HepG2 (cell line): ENCODE measurements at regions not wholly inside any gene's neighbourhood (a gene's known extent, or its start where the extent isn't known, plus 50 kb on each side); places are given as distances from the start of the nearest gene placed in this dataset.

Experiments
- ATAC-seq: fragments of 200-7000 bp; cut with Tn5 transposase; 3 replicates; pipeline ENCODE4 v1.9.1; 2020; ENCODE audit warnings: mild to moderate bottlenecking, moderate library complexity
- BruUV-seq: library from RNA; stranded (reverse); fragments of 400-500 nt; replicated peaks from 2 replicates; lab custom pipeline; 2021; lab: Mats Ljungman, UMichigan
- CTCF ChIA-PET: fragments of 300-600 bp; formaldehyde crosslinking; extraction: SDS; loops from one replicate; lab custom pipeline; 2021; ENCODE audit warnings: low total read pairs, inconsistent platforms, low intra/inter-chr PET ratio; lab: Yijun Ruan, JAX
- POLR2A ChIA-PET: fragments of 350-600 bp; sonication (Branson Sonifier 250); formaldehyde crosslinking; loops from one replicate; lab custom pipeline; 2020; ENCODE audit warnings: antibody characterized with exemption, inconsistent platforms; lab: Yijun Ruan, JAX
- DNase-seq: peaks from one replicate; pipeline ENCODE4 v3.0.0-alpha.2; 2015; ENCODE audit warnings: low spot score
- FAIRE-seq: peaks from 3 replicates; lab custom pipeline; 2011; peaks lifted over from hg19 to GRCh38; lab: Jason Lieb, UNC
- H2AFZ ChIP-seq: one replicate; pipeline ENCODE4 v1.6.1; 2011; ENCODE audit warnings: low read length, inconsistent platforms
- H3K27ac ChIP-seq: fragments of 300-600 bp; 3 replicates; pipeline ENCODE4 v1.8.0; 2011; ENCODE audit warnings: mixed run types, mild to moderate bottlenecking, mixed read lengths, low read length, inconsistent platforms; ENCODE audit not compliant: insufficient read depth; ENCODE audit errors: extremely low read length
- H3K27me3 ChIP-seq, 2 experiments: fragments of 200-600 bp in 1 of 2; 2 replicates in 1 of 2; 3 replicates in 1 of 2; pipeline versions ENCODE4 v1.6.0 to v1.8.0; 2011; ENCODE audit warnings: low read length in 2 of 2, mild to moderate bottlenecking in 2 of 2, moderate library complexity in 2 of 2, inconsistent platforms in 1 of 2; ENCODE audit not compliant: insufficient read depth in 2 of 2, control insufficient read depth in 1 of 2
- H3K36me3 ChIP-seq, 2 experiments: fragments of 200-600 bp in 1 of 2; replicated peaks in 1 of 2; 2 replicates in 1 of 2; 3 replicates in 1 of 2; pipeline versions ENCODE4 v1.5.1 to v1.8.0; 2011; ENCODE audit warnings: low read length in 2 of 2, inconsistent platforms in 1 of 2; ENCODE audit not compliant: insufficient read depth in 2 of 2, control insufficient read depth in 1 of 2
- H3K4me1 ChIP-seq: 2 replicates; pipeline ENCODE4 v1.5.1; 2012; ENCODE audit warnings: low read length, inconsistent platforms; ENCODE audit not compliant: insufficient read depth
- H3K4me2 ChIP-seq: 2 replicates; pipeline ENCODE4 v1.6.0; 2011; ENCODE audit warnings: low read depth, low read length, inconsistent platforms
- H3K4me3 ChIP-seq, 3 experiments: fragments of 200-600 bp in 1 of 3; sonication (generic), shearing (Covaris generic) in 1 of 3; replicated peaks in 1 of 3; 2 replicates each; pipeline ENCODE4 v1.5.1; 2011 to 2016; ENCODE audit warnings: low read length in 3 of 3, inconsistent platforms in 2 of 3, low read depth in 2 of 3, mild to moderate bottlenecking in 2 of 3, control low read depth in 1 of 3, mixed read lengths in 1 of 3; ENCODE audit not compliant: insufficient read depth in 1 of 3
- H3K79me2 ChIP-seq: one replicate; pipeline ENCODE4 v1.6.1; 2011; ENCODE audit warnings: low read length, inconsistent platforms; ENCODE audit not compliant: insufficient read depth
- H3K9ac ChIP-seq: 2 replicates; pipeline ENCODE4 v1.6.0; 2011; ENCODE audit warnings: mild to moderate bottlenecking, low read depth, low read length, inconsistent platforms; ENCODE audit not compliant: insufficient read depth
- H3K9me3 ChIP-seq: 2 replicates; pipeline ENCODE4 v1.5.1; 2012; ENCODE audit warnings: mild to moderate bottlenecking, low read length
- H4K20me1 ChIP-seq: 2 replicates; pipeline ENCODE4 v1.6.0; 2011; ENCODE audit warnings: inconsistent platforms, mild to moderate bottlenecking, low read length, moderate library complexity; ENCODE audit not compliant: insufficient read depth
- ARNT ChIP-seq: fragments of 450-650 bp; IDR thresholded peaks from 2 replicates; pipeline ENCODE4 v1.6.1; 2017
- CBX5 ChIP-seq: sonication (generic); formaldehyde crosslinking; IDR thresholded peaks from 2 replicates; pipeline ENCODE4 v1.4.0; 2020; ENCODE audit warnings: missing genetic modification reagents, borderline replicate concordance
- CCDC6 ChIP-seq: sonication (generic); formaldehyde crosslinking; IDR thresholded peaks from 2 replicates; pipeline ENCODE4 v1.8.1; 2022; ENCODE audit warnings: mild to moderate bottlenecking, missing genetic modification reagents, moderate library complexity
- CEBPB ChIP-seq: IDR thresholded peaks from 2 replicates; pipeline ENCODE4 v1.6.1; 2011; ENCODE audit warnings: low read depth, low read length, improper control_type of control experiment, borderline replicate concordance
- GMEB1 ChIP-seq: sonication (generic); formaldehyde crosslinking; IDR thresholded peaks from 2 replicates; pipeline ENCODE4 v1.5.1; 2020; ENCODE audit warnings: missing genetic modification reagents, mild to moderate bottlenecking, borderline replicate concordance
- HIVEP1 ChIP-seq: sonication (generic); formaldehyde crosslinking; IDR thresholded peaks from 2 replicates; pipeline ENCODE4 v1.4.0; 2020; ENCODE audit warnings: mild to moderate bottlenecking, missing genetic modification reagents
- MXD1 ChIP-seq: sonication (generic); formaldehyde crosslinking; IDR thresholded peaks from 2 replicates; pipeline ENCODE4 v1.4.0; 2020; ENCODE audit warnings: mild to moderate bottlenecking, missing genetic modification reagents
- PBX2 ChIP-seq: IDR thresholded peaks from 2 replicates; pipeline ENCODE4 v1.6.1; 2016; ENCODE audit warnings: control low read depth
- PHF21A ChIP-seq: sonication (generic); formaldehyde crosslinking; IDR thresholded peaks from 2 replicates; pipeline ENCODE4 v1.5.0; 2020; ENCODE audit warnings: mild to moderate bottlenecking, missing genetic modification reagents
- RBAK ChIP-seq: sonication (generic); formaldehyde crosslinking; IDR thresholded peaks from 2 replicates; pipeline ENCODE4 v1.5.1; 2020; ENCODE audit warnings: mild to moderate bottlenecking, missing genetic modification reagents
- SP4 ChIP-seq: sonication (generic); formaldehyde crosslinking; IDR thresholded peaks from 2 replicates; pipeline ENCODE4 v1.8.1; 2023; ENCODE audit warnings: mild to moderate bottlenecking, missing genetic modification reagents
- SRSF4 ChIP-seq: fragments of 200-400 bp; formaldehyde crosslinking; IDR thresholded peaks from one replicate; pipeline ENCODE4 v1.6.1; 2018; ENCODE audit warnings: mild to moderate bottlenecking, low read depth, low read length, moderate library complexity; ENCODE audit not compliant: poor library complexity, severe bottlenecking
- TEF ChIP-seq: sonication (generic); formaldehyde crosslinking; IDR thresholded peaks from 2 replicates; pipeline ENCODE4 v1.5.0; 2020; ENCODE audit warnings: missing genetic modification reagents
- THAP8 ChIP-seq: sonication (generic); formaldehyde crosslinking; IDR thresholded peaks from 2 replicates; pipeline ENCODE4 v1.5.1; 2020; ENCODE audit warnings: missing genetic modification reagents, mild to moderate bottlenecking, borderline replicate concordance
- ZNF451 ChIP-seq: sonication (generic); formaldehyde crosslinking; IDR thresholded peaks from 2 replicates; pipeline ENCODE4 v1.5.0; 2020; ENCODE audit warnings: mild to moderate bottlenecking, missing genetic modification reagents
- ZNF678 ChIP-seq: sonication (generic); formaldehyde crosslinking; IDR thresholded peaks from 2 replicates; pipeline ENCODE4 v1.4.0; 2020; ENCODE audit warnings: mild to moderate bottlenecking, missing genetic modification reagents
- WGBS: methylation state at CpG from one replicate; pipeline ENCODE4 v1.1.6; 2017; ENCODE audit warnings: low lambda C conversion rate; 5-methylcytosine and 5-hydroxymethylcytosine counted together
- in situ Hi-C: cut with HindIII; loops from 2 replicates; pipeline ENCODE4 v1.10.0; 2017; ENCODE audit warnings: low pct_unique_long_range_greater_than_20kb; ENCODE audit not compliant: extremely low pct_ligation_motif_present
- intact Hi-C: fragments of 100-400 bp; cut with micrococcal nuclease; formaldehyde crosslinking; loops from one replicate; pipeline ENCODE4 v1.10.0; 2022; ENCODE audit not compliant: unreplicated experiment

GRCh38 chr2:107364361-107364950 is 462.2 kb upstream of the RGPD4 start:
- Histone ChIP-seq H3K27me3 (no peaks in the 10 kb centered on the region), H3K4me1 (no peaks in the 10 kb centered on the region), H3K36me3 (no peaks in the 10 kb centered on the region), H3K4me3 (no peak overlapping the region), H3K27ac (no peak overlapping the region), H3K9me3 (peaks cover 7% of the 10 kb centered on the region), H3K79me2 (no peaks in the 10 kb centered on the region), H3K9ac (no peak overlapping the region), H2AFZ (no peak overlapping the region), H4K20me1 (no peaks in the 10 kb centered on the region), H3K4me2 (no peak overlapping the region)
- POLR2A ChIA-PET = no interaction called here
- intact Hi-C loops = no loop called here
- no peak for FAIRE-seq
- no peak for ATAC-seq
- TF ChIP-seq HIVEP1 (CRISPR knock-in tag) (no peak), PHF21A (CRISPR knock-in tag) (no peak), CCDC6 (CRISPR knock-in tag) (no peak), CBX5 (CRISPR knock-in tag) (no peak), MXD1 (CRISPR knock-in tag) (no peak), SP4 (CRISPR knock-in tag) (no peak), RBAK (CRISPR knock-in tag) (no peak), CEBPB (peak; percentile 54; the same call in 1 of the 2 replicates)
- in situ Hi-C loops = no loop called here
- WGBS = 21% methylated on average over 4 of the region's 4 CpGs
- DNase-seq = no peak
- BruUV-seq = no TSS peak
- CTCF ChIA-PET = no interaction called here

- no peak for FAIRE-seq
- Histone ChIP-seq H3K9ac (no peak overlapping the region), H3K27me3 (no peaks in the 10 kb centered on the region), H3K9me3 (peaks cover 26% of the 10 kb centered on the region), H3K27ac (no peak overlapping the region), H2AFZ (no peak overlapping the region), H3K4me1 (no peaks in the 10 kb centered on the region), H3K36me3 (no peaks in the 10 kb centered on the region), H3K79me2 (no peaks in the 10 kb centered on the region), H4K20me1 (no peaks in the 10 kb centered on the region), H3K4me3 (no peak overlapping the region), H3K4me2 (no peak overlapping the region)
- WGBS = under 1% methylated on average over 4 of the region's 4 CpGs
- BruUV-seq = no TSS peak
- DNase-seq = no peak
- ATAC-seq = no peak
- intact Hi-C loops (no loop called here), in situ Hi-C loops (no loop called here)
- CTCF ChIA-PET = no interaction called here
- POLR2A ChIA-PET = no interaction called here
- no peak for TF ChIP-seq TEF (CRISPR knock-in tag)
- TF ChIP-seq ZNF678 (CRISPR knock-in tag) = no peak
- no peak for TF ChIP-seq GMEB1 (CRISPR knock-in tag)
- TF ChIP-seq ZNF451 (CRISPR knock-in tag) = no peak
- TF ChIP-seq ARNT = no peak
- TF ChIP-seq PBX2 (CRISPR knock-in tag) = no peak
- no peak for TF ChIP-seq THAP8
- no peak for TF ChIP-seq SRSF4
Observed at GRCh38 chr2:107374249-107374648, 452.4 kb upstream of the RGPD4 start.
